Fibroblast of mammary gland (primary cell): ENCODE measurements at regions not wholly inside any gene's neighbourhood (a gene's known extent, or its start where the extent isn't known, plus 50 kb on each side); places are given as distances from the start of the nearest gene placed in this dataset.

Experiments
- DNase-seq: peaks from one replicate; pipeline ENCODE4 v3.0.0-alpha.2; 2010; ENCODE audit warnings: low read depth
- H3K4me3 ChIP-seq: 2 replicates; pipeline ENCODE4 v1.5.1; 2011; ENCODE audit warnings: low read depth, mild to moderate bottlenecking, low read length, moderate library complexity; ENCODE audit not compliant: control insufficient read depth
- TF ChIP-seq, protein P1 (sequence below): conservative IDR thresholded peaks from 2 replicates; pipeline ENCODE4 v1.5.1; 2011; ENCODE audit warnings: low read depth, low read length, inconsistent platforms; ENCODE audit not compliant: control insufficient read depth, insufficient read depth

- no peak overlapping the region for H3K4me3 ChIP-seq
- TF ChIP-seq, protein P1, sequence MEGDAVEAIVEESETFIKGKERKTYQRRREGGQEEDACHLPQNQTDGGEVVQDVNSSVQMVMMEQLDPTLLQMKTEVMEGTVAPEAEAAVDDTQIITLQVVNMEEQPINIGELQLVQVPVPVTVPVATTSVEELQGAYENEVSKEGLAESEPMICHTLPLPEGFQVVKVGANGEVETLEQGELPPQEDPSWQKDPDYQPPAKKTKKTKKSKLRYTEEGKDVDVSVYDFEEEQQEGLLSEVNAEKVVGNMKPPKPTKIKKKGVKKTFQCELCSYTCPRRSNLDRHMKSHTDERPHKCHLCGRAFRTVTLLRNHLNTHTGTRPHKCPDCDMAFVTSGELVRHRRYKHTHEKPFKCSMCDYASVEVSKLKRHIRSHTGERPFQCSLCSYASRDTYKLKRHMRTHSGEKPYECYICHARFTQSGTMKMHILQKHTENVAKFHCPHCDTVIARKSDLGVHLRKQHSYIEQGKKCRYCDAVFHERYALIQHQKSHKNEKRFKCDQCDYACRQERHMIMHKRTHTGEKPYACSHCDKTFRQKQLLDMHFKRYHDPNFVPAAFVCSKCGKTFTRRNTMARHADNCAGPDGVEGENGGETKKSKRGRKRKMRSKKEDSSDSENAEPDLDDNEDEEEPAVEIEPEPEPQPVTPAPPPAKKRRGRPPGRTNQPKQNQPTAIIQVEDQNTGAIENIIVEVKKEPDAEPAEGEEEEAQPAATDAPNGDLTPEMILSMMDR: no peak
- DNase-seq: no peak
These were observed 249.8 kb upstream of the PPP2R2D start for GRCh38 chr10:131650771-131651673.

DNA sequence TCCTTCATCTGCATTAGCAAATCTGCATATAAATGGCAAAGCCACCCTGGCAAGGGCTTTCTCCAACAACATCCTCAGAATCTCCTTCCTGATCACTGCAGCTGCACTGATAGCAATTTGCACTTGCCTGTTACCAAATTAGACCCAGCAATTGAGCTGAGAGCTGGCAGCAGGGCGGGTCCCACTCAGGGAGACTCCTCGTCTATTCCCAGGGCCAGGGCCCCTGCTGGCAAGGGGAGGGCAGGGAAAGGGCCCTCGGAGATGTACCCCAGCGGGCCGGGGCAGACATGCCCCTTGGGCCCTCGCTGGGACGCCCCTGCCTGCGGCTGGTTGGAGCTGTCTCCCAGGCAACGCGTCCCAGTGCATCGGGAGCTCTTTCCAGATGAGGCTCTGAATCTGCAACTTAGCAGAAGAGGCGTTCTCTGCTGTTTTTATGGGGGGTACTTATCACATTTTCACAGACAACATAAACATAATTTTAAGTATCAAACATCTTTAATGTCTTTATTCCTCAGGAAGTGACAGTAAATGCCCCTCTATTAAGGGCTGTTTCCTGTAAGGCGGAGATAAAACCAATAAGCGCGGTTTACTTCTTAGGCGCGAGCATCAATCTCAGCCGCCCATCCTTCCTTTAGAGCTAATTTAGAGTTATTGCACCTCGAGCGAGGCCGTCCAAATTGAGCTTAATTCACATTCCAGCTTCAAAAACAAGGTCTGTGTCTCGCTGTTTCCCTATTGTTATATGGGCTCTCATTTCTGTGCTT is 249.0 kb upstream of the PPP2R2D start:
- H3K4me3 ChIP-seq: no peak overlapping the region
- no peak for DNase-seq

DNA sequence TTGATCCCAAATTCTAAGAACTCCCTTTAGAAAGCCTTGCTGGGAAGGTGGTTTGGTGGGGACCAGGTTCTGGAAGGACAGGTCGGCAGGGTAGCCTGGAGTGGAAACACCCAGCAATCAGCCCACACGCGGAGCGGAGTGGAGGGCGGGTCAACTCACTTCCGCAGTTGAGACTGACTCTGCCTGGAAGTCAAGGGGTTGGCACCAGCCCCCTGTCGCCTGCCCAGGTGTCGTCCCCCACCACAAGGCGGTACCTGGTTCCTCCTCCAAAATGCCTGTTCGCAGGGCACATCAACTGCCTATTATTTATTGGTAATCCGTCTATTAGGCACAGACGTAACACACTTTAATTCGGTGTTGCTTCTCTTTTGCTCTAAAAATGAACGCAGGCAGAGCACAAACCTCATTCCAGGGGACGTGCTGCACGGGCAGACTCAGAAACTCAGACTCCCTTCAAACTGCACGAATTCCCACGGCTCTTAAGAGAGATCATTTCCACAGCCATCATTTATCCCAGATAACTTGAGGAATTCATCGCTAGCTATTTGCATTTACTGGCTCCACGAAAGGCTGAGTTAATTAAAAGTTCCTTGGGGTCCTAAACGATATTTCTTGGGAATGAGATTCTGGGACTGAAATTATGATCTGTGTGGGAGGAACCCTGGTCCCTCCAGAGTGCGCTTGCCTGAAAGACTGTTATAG is 248.2 kb upstream of the PPP2R2D start:
- H3K4me3 ChIP-seq: no peak overlapping the region
- TF ChIP-seq, protein P1: no peak
- DNase-seq: no peak

More for the DNA sequence above, 249.0 kb upstream of the PPP2R2D start:
- TF ChIP-seq, protein P1: no peak

GRCh38 chr10:131653140-131653539 is 247.7 kb upstream of the PPP2R2D start:
- TF ChIP-seq, protein P1: no peak
- no peak for DNase-seq
- no peak overlapping the region for H3K4me3 ChIP-seq

DNA sequence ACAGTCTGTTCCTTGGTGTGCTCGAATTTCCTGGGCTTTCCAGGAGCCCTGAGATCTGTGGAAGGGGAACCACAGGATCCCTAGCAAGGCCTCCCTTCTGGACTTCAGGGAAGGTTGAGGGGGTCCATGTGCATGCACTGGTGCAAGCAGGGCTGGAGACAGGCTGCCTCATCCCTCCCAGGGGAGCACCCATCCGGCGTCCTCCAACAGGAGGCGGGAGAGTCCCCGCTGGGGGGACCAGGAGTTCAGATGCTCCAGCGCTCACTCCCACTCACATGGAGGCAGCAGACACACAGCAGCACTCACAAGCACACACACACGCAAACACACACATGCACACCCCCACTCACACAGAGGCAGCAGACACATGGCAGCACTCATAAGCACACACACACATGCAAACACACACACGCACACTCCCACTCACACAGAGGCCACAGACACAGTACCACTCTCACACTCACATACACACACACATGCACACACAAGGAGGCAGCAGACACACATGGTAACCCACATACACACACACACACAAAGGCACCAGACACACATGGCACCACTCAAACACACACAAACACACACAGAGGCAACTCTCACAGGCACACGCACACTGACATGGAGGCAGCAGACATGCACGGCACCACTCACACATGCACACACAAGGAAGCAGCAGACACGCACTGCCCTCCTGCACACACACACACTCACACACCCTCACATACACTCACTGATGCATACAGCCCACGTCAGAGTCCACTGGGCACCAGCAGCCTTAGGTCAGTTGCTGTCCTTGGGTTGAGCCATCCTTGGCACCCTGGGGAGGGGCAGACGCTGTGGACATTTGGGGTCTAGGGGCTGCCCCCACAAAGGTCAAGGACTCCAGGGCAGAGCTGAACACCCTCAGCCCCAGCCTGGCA is 247.0 kb upstream of the PPP2R2D start:
- TF ChIP-seq, protein P1: no peak
- no peak overlapping the region for H3K4me3 ChIP-seq

More for the DNA sequence above, 247.0 kb upstream of the PPP2R2D start:
- no peak for DNase-seq
